ENCODE measurements at regions not wholly inside any gene's neighbourhood (a gene's known extent, or its start where the extent isn't known, plus 50 kb on each side); places are given as distances from the start of the nearest gene placed in this dataset.

- ATAC-seq (no peak), DNase-seq (no peak)
- Histone ChIP-seq H3K36me3 (no peaks in the 10 kb centered on the region), H3K4me3 (no peak overlapping the region), H3K4me1 (peaks cover 0 to 6% (median 0%) of the 10 kb centered on the region in 12 donors), H3K9me3 (peaks cover 0 to 21% (median 4%) of the 10 kb centered on the region in 12 donors), H3K27ac (no peak overlapping the region), H3K27me3 (peaks cover 0 to 21% (median 0%) of the 10 kb centered on the region in 9 donors)
- intact Hi-C loops (cut with DNase I): no loop called here
- TF ChIP-seq CTCF (IDR thresholded peaks at IDR 0.05): no peak
- no peak for TF ChIP-seq POLR2A (IDR thresholded peaks at IDR 0.05)
- 84 to 87% (median 84%) methylated on average over 9 to 10 of the region's 10 CpGs for WGBS, 4 donors
Measured at GRCh38 chr2:239538357-239539052, 137.7 kb upstream of the HDAC4 start.

- WGBS, 4 donors: 74 to 83% (median 77%) methylated on average over 10 to 11 of the region's 11 CpGs
- no peak overlapping the region for H3K27ac ChIP-seq
Measured at GRCh38 chr2:239537633-239538356, 137.0 kb upstream of the HDAC4 start.

GRCh38 chr2:239536186-239536585, 135.4 kb upstream of the HDAC4 start:
- Histone ChIP-seq H3K27me3 (peaks cover 0 to 18% (median 0%) of the 10 kb centered on the region in 9 donors), H3K27ac (no peak overlapping the region), H3K4me1 (peaks cover 0 to 6% (median 0%) of the 10 kb centered on the region in 12 donors), H3K9me3 (peaks cover 0 to 13% (median 4%) of the 10 kb centered on the region in 12 donors), H3K4me3 (no peak overlapping the region), H3K36me3 (no peaks in the 10 kb centered on the region)
- TF ChIP-seq CTCF (IDR thresholded peaks at IDR 0.05) (no peak), POLR2A (IDR thresholded peaks at IDR 0.05) (no peak)
- WGBS, 4 donors: 91 to 96% (median 94%) methylated on average over 10 of the region's 10 CpGs
- ATAC-seq: no peak
- DNase-seq: peak in 1 of 5 donors; percentile 55
- intact Hi-C loops (cut with DNase I): no loop called here

More at GRCh38 chr2:239537633-239538356, 137.0 kb upstream of the HDAC4 start:
- peaks cover 0 to 21% (median 4%) of the 10 kb centered on the region in 12 donors for H3K9me3 ChIP-seq
- H3K4me1 ChIP-seq: peaks cover 0 to 6% (median 0%) of the 10 kb centered on the region in 12 donors
- no peak for ATAC-seq
- H3K4me3 ChIP-seq: no peak overlapping the region
- TF ChIP-seq POLR2A (IDR thresholded peaks at IDR 0.05) (no peak), CTCF (IDR thresholded peaks at IDR 0.05) (no peak)
- intact Hi-C loops (cut with DNase I): no loop called here
- no peaks in the 10 kb centered on the region for H3K36me3 ChIP-seq
- H3K27me3 ChIP-seq: peaks cover 0 to 21% (median 0%) of the 10 kb centered on the region in 9 donors
- DNase-seq: peak in 1 of 5 donors; percentile 37
